ENCODE measurements at regions not wholly inside any gene's neighbourhood (a gene's known extent, or its start where the extent isn't known, plus 50 kb on each side); places are given as distances from the start of the nearest gene placed in this dataset.

- DNase-seq (ENCODE audit: extremely low spot score, unreplicated experiment) = no peak
- Mint-ChIP-seq H3K4me3 (ENCODE audit: unreplicated experiment) (no peak overlapping the region), H3K27ac (ENCODE audit: unreplicated experiment) (no peak overlapping the region), H3K27me3 (ENCODE audit: unreplicated experiment) (peaks cover 10% of the 10 kb centered on the region), H3K36me3 (ENCODE audit: unreplicated experiment) (no peaks in the 10 kb centered on the region), H3K4me1 (ENCODE audit: unreplicated experiment) (no peaks in the 10 kb centered on the region), H3K9me3 (ENCODE audit: unreplicated experiment) (no peaks in the 10 kb centered on the region)
- TF ChIP-seq CTCF (IDR thresholded peaks at IDR 0.05) = no peak
These were observed 156.9 kb upstream of the FER start for GRCh38 chr5:108590799-108591198.

GRCh38 chr5:108588323-108588722, 159.4 kb upstream of the FER start:
- H3K36me3 Mint-ChIP-seq (ENCODE audit: unreplicated experiment) = no peaks in the 10 kb centered on the region
- H3K27me3 Mint-ChIP-seq (ENCODE audit: unreplicated experiment) = peaks cover 12% of the 10 kb centered on the region
- H3K9me3 Mint-ChIP-seq (ENCODE audit: unreplicated experiment) = no peaks in the 10 kb centered on the region
- no peaks in the 10 kb centered on the region for H3K4me1 Mint-ChIP-seq (ENCODE audit: unreplicated experiment)
- no peak for DNase-seq (ENCODE audit: extremely low spot score, unreplicated experiment)
- H3K27ac Mint-ChIP-seq (ENCODE audit: unreplicated experiment) = no peak overlapping the region
- no peak for TF ChIP-seq CTCF (IDR thresholded peaks at IDR 0.05)
- H3K4me3 Mint-ChIP-seq (ENCODE audit: unreplicated experiment) = no peak overlapping the region

- Mint-ChIP-seq H3K4me3 (ENCODE audit: unreplicated experiment) (no peak overlapping the region), H3K27me3 (ENCODE audit: unreplicated experiment) (peaks cover 12% of the 10 kb centered on the region), H3K36me3 (ENCODE audit: unreplicated experiment) (no peaks in the 10 kb centered on the region), H3K4me1 (ENCODE audit: unreplicated experiment) (no peaks in the 10 kb centered on the region), H3K27ac (ENCODE audit: unreplicated experiment) (no peak overlapping the region), H3K9me3 (ENCODE audit: unreplicated experiment) (no peaks in the 10 kb centered on the region)
- DNase-seq (ENCODE audit: extremely low spot score, unreplicated experiment) = no peak
- no peak for TF ChIP-seq CTCF (IDR thresholded peaks at IDR 0.05)
These were observed 159.9 kb upstream of the FER start for GRCh38 chr5:108587821-108588220.

GRCh38 chr5:108581026-108581425, 166.7 kb upstream of the FER start:
- H3K27me3 Mint-ChIP-seq (ENCODE audit: unreplicated experiment) = peaks cover 16% of the 10 kb centered on the region
- H3K27ac Mint-ChIP-seq (ENCODE audit: unreplicated experiment) = no peak overlapping the region
- H3K4me3 Mint-ChIP-seq (ENCODE audit: unreplicated experiment) = no peak overlapping the region
- no peaks in the 10 kb centered on the region for H3K36me3 Mint-ChIP-seq (ENCODE audit: unreplicated experiment)
- H3K9me3 Mint-ChIP-seq (ENCODE audit: unreplicated experiment) = no peaks in the 10 kb centered on the region
- H3K4me1 Mint-ChIP-seq (ENCODE audit: unreplicated experiment) = no peaks in the 10 kb centered on the region
- no peak for TF ChIP-seq CTCF (IDR thresholded peaks at IDR 0.05)
- no peak for DNase-seq (ENCODE audit: extremely low spot score, unreplicated experiment)

GRCh38 chr5:108579236-108579635, 168.5 kb upstream of the FER start:
- Mint-ChIP-seq H3K36me3 (ENCODE audit: unreplicated experiment) (no peaks in the 10 kb centered on the region), H3K4me3 (ENCODE audit: unreplicated experiment) (no peak overlapping the region), H3K4me1 (ENCODE audit: unreplicated experiment) (no peaks in the 10 kb centered on the region), H3K9me3 (ENCODE audit: unreplicated experiment) (peaks cover 12% of the 10 kb centered on the region), H3K27ac (ENCODE audit: unreplicated experiment) (no peak overlapping the region), H3K27me3 (ENCODE audit: unreplicated experiment) (peaks cover 13% of the 10 kb centered on the region)
- no peak for DNase-seq (ENCODE audit: extremely low spot score, unreplicated experiment)
- no peak for TF ChIP-seq CTCF (IDR thresholded peaks at IDR 0.05)

All from osteocyte (in vitro differentiated cells).